MM.1S (cell line): ENCODE measurements at regions not wholly inside any gene's neighbourhood (a gene's known extent, or its start where the extent isn't known, plus 50 kb on each side); places are given as distances from the start of the nearest gene placed in this dataset.

Experiments
- EZH2phosphoT487 ChIP-seq: fragments of 300-600 bp; sonication (generic); IDR thresholded peaks from 2 replicates; pipeline ENCODE4 v1.6.1; 2018; ENCODE audit warnings: antibody characterized with exemption, low read length
- TF ChIP-seq, protein P1 (sequence below): fragments of 300-600 bp; sonication (generic); IDR thresholded peaks from 2 replicates; pipeline ENCODE4 v1.5.1; 2016; ENCODE audit warnings: antibody characterized with exemption, low read length, mixed read lengths

- TF ChIP-seq, protein P1, sequence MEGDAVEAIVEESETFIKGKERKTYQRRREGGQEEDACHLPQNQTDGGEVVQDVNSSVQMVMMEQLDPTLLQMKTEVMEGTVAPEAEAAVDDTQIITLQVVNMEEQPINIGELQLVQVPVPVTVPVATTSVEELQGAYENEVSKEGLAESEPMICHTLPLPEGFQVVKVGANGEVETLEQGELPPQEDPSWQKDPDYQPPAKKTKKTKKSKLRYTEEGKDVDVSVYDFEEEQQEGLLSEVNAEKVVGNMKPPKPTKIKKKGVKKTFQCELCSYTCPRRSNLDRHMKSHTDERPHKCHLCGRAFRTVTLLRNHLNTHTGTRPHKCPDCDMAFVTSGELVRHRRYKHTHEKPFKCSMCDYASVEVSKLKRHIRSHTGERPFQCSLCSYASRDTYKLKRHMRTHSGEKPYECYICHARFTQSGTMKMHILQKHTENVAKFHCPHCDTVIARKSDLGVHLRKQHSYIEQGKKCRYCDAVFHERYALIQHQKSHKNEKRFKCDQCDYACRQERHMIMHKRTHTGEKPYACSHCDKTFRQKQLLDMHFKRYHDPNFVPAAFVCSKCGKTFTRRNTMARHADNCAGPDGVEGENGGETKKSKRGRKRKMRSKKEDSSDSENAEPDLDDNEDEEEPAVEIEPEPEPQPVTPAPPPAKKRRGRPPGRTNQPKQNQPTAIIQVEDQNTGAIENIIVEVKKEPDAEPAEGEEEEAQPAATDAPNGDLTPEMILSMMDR: no peak
- no peak for TF ChIP-seq EZH2phosphoT487
Measured at GRCh38 chr17:12269751-12270150, 249.1 kb downstream of the MAP2K4 start.
